Mesothelial cell of epicardium (in vitro differentiated cells): ENCODE measurements at regions not wholly inside any gene's neighbourhood (a gene's known extent, or its start where the extent isn't known, plus 50 kb on each side); places are given as distances from the start of the nearest gene placed in this dataset.
A peak's percentile ranks its signal among the peaks of the same experiment; 100 is the strongest.

Experiments
- DNase-seq, 2 experiments: peaks; one replicate each; pipeline ENCODE4 v3.0.0; 2021; ENCODE audit warnings: low spot score in 2 of 2; ENCODE audit not compliant: unreplicated experiment in 2 of 2
- H3K27ac Mint-ChIP-seq: 2 replicates; pipeline ENCODE4 v1.8.0; 2021; ENCODE audit warnings: mixed read lengths
- H3K27me3 Mint-ChIP-seq: 2 replicates; pipeline ENCODE4 v1.8.0; 2021; ENCODE audit warnings: low read depth, mixed read lengths
- H3K36me3 Mint-ChIP-seq: 2 replicates; pipeline ENCODE4 v1.8.0; 2021; ENCODE audit warnings: mixed read lengths
- H3K4me1 Mint-ChIP-seq: 2 replicates; pipeline ENCODE4 v1.8.0; 2021; ENCODE audit warnings: mixed read lengths
- H3K4me3 Mint-ChIP-seq: 2 replicates; pipeline ENCODE4 v1.8.0; 2021; ENCODE audit warnings: mild to moderate bottlenecking, moderate library complexity, mixed read lengths
- H3K9me3 Mint-ChIP-seq: 2 replicates; pipeline ENCODE4 v1.8.0; 2021; ENCODE audit warnings: mixed read lengths
- TF ChIP-seq, protein P1 (sequence below): fragments of 200-600 bp; sonication (generic); IDR thresholded peaks from one replicate; pipeline ENCODE4 v1.5.0; 2021; ENCODE audit warnings: antibody characterized with exemption; ENCODE audit not compliant: unreplicated experiment

DNA sequence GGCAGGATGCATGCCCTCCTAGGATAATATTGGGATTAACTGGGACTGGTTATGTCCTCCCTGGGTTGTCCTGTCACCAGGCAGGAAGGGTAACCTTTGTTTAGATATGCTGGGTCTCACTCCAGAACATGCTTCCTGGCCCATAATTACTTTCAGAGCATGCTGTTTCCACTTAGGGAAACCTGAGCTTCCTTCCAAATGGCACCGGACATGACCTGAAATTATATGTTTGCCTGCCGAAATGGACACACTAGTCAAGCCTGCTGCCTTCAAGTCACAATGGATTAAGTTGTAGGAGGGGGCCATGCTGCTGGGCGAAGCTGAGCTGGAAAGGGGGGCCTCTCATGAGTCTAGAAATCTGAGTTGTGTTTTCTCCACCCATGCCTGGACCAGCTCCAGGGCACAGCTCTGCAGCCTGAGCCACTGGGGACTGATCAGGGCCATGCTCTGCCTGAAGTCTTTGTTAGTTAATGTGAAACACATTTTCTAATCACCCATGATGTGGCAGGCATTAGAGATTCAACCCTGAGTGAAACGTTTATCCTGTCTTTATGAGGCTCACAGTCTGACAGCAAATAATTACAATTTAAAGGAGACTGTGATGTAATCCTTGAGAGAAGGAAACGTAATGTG, 273.3 kb downstream of the TNS1 start:
- DNase-seq, result no peak
- H3K27ac Mint-ChIP-seq, result peak overlapping the region; percentile 71
- no peaks in the 10 kb centered on the region for H3K27me3 Mint-ChIP-seq
- TF ChIP-seq, protein P1, sequence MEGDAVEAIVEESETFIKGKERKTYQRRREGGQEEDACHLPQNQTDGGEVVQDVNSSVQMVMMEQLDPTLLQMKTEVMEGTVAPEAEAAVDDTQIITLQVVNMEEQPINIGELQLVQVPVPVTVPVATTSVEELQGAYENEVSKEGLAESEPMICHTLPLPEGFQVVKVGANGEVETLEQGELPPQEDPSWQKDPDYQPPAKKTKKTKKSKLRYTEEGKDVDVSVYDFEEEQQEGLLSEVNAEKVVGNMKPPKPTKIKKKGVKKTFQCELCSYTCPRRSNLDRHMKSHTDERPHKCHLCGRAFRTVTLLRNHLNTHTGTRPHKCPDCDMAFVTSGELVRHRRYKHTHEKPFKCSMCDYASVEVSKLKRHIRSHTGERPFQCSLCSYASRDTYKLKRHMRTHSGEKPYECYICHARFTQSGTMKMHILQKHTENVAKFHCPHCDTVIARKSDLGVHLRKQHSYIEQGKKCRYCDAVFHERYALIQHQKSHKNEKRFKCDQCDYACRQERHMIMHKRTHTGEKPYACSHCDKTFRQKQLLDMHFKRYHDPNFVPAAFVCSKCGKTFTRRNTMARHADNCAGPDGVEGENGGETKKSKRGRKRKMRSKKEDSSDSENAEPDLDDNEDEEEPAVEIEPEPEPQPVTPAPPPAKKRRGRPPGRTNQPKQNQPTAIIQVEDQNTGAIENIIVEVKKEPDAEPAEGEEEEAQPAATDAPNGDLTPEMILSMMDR, result no peak
- peaks cover 22% of the 10 kb centered on the region for H3K4me1 Mint-ChIP-seq
- H3K36me3 Mint-ChIP-seq, result no peaks in the 10 kb centered on the region
- H3K4me3 Mint-ChIP-seq, result no peak overlapping the region
- no peaks in the 10 kb centered on the region for H3K9me3 Mint-ChIP-seq

DNA sequence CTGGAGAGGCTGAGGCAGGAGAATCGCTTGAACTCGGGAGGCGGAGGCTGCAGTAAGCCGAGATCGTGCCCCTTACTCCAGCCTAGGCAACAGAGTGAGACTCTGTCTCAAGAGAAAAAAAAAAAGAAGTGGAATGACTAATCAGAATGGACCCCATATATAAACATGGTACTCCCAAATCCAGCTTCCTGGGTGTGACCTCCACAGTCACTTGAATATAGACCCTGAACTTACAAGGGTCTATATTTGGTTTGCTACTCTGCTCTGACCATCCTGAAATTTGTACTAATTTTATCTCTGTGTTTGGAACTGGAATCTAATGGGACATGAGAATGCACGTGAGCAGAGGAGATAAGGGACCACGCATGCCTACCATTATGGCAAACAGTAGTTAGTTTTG, 275.0 kb downstream of the TNS1 start:
- no peak for DNase-seq
- Mint-ChIP-seq H3K36me3 (no peaks in the 10 kb centered on the region), H3K9me3 (no peaks in the 10 kb centered on the region), H3K27ac (no peak overlapping the region), H3K4me3 (no peak overlapping the region), H3K27me3 (no peaks in the 10 kb centered on the region), H3K4me1 (peaks cover 19% of the 10 kb centered on the region)
- TF ChIP-seq, protein P1, result no peak

DNA sequence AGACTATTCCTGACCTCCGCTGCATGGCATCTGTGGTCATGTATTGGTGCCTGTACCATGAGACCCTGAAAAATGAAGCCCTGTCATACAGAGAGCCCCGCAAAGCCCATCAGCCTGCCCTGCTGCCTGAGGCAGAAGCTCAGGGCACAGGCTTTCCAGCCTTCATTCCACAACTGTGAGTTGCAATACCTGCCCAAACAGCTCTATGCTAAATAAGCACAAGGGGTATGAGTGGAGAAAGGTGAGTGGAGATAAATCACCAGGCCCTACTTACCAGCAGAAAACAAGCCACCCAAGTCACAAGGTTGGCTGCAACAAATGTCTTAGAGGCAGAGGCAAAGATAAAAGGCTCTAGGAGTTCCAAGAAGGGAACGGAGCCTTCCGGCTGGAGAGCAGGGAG, 277.4 kb downstream of the TNS1 start:
- Mint-ChIP-seq H3K4me1 (peaks cover 16% of the 10 kb centered on the region), H3K36me3 (peaks cover 4% of the 10 kb centered on the region), H3K9me3 (peaks cover 12% of the 10 kb centered on the region), H3K27me3 (no peaks in the 10 kb centered on the region), H3K27ac (no peak overlapping the region), H3K4me3 (no peak overlapping the region)
- TF ChIP-seq, protein P1, result no peak
- DNase-seq, result no peak

DNA sequence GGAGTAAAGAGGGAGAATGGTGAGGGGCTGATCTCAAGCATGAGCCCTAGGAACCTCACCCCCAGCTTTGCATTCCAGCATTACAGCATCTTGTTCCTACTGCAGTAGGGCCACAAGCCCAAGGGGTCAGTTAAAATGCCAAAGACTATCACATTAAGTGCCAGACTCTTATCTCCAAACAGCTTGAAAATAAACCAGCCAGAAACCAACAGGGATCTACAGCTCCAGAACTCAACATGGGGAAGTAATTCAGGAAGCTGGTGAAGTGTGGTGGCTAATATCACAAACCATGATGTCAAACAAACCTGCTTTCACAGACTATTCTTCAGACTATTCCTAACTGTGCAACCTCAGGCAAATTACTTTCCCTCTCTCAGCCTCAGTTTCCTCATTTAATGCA, 278.3 kb downstream of the TNS1 start:
- TF ChIP-seq, protein P1, result no peak
- no peak overlapping the region for H3K27ac Mint-ChIP-seq
- no peaks in the 10 kb centered on the region for H3K27me3 Mint-ChIP-seq
- peaks cover 4% of the 10 kb centered on the region for H3K36me3 Mint-ChIP-seq
- H3K4me3 Mint-ChIP-seq, result no peak overlapping the region
- DNase-seq, result no peak
- peaks cover 12% of the 10 kb centered on the region for H3K4me1 Mint-ChIP-seq
- peaks cover 12% of the 10 kb centered on the region for H3K9me3 Mint-ChIP-seq

DNA sequence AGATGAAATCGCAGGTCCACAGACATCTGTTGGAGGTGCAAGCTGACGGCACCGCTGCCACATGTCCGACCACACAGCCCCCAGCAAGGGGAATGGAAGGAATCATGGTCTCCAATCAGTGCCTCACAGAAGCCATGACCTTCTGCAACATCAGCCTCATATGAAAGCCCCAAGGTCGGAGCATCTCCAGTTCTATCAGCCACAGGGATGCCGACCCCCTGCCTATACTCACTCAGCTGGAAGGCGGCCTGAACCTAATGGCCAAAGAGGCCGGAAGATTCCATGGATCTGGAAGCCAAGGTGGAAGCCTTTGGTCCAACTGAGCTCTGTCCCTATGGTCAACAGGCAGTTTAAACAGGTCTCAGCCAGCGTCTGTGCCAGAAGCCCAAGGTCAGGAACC, 278.8 kb downstream of the TNS1 start:
- H3K4me1 Mint-ChIP-seq, result peaks cover 10% of the 10 kb centered on the region
- H3K27me3 Mint-ChIP-seq, result no peaks in the 10 kb centered on the region
- peaks cover 12% of the 10 kb centered on the region for H3K9me3 Mint-ChIP-seq
- peaks cover 4% of the 10 kb centered on the region for H3K36me3 Mint-ChIP-seq
- TF ChIP-seq, protein P1, result no peak
- H3K27ac Mint-ChIP-seq, result no peak overlapping the region
- no peak for DNase-seq
- H3K4me3 Mint-ChIP-seq, result no peak overlapping the region
